Psoas muscle (tissue), 7 donors: ENCODE measurements at regions not wholly inside any gene's neighbourhood (a gene's known extent, or its start where the extent isn't known, plus 50 kb on each side); places are given as distances from the start of the nearest gene placed in this dataset.

ENCODE experiments used
- ATAC-seq, 4 donors: fragments of 200-7000 bp; cut with Tn5 transposase; one replicate each; pipeline ENCODE4 v1.9.1; 2020; ENCODE audit warnings: moderate library complexity in 3 of 4, mild to moderate bottlenecking in 2 of 4
- DNase-seq, 2 donors: peaks; one replicate each; pipeline ENCODE4 v3.0.0-alpha.2; 2020
- H3K27ac ChIP-seq: fragments of 200-600 bp; one replicate; pipeline ENCODE4 v1.8.0; 2022
- H3K27me3 ChIP-seq, 3 donors: fragments of 200-600 bp in 1 of 3; one replicate each; pipeline versions ENCODE4 v1.6.1 to v1.8.0; 2013 to 2022; ENCODE audit warnings: low read length in 2 of 3, mild to moderate bottlenecking in 2 of 3, moderate library complexity in 1 of 3; ENCODE audit not compliant: insufficient read depth in 3 of 3
- H3K36me3 ChIP-seq, 2 donors: fragments of 200-600 bp in 1 of 2; one replicate each; pipeline versions ENCODE4 v1.6.1 to v1.8.0; 2013 to 2022; ENCODE audit warnings: low read depth in 1 of 2, mild to moderate bottlenecking in 1 of 2, moderate library complexity in 1 of 2; ENCODE audit not compliant: insufficient read depth in 1 of 2
- H3K4me1 ChIP-seq: fragments of 200-600 bp; one replicate; pipeline ENCODE4 v1.8.0; 2022
- H3K4me3 ChIP-seq: fragments of 200-600 bp; one replicate; pipeline ENCODE4 v1.8.0; 2022; ENCODE audit warnings: mild to moderate bottlenecking
- H3K9me3 ChIP-seq: fragments of 200-600 bp; one replicate; pipeline ENCODE4 v1.8.0; 2022
- WGBS, 3 donors: extraction: QIAGEN DNeasy Blood & Tissue Kit; methylation state at CpG; one replicate each; pipeline versions ENCODE4 v1.1.6 to v1.1.7; 2013; 5-methylcytosine and 5-hydroxymethylcytosine counted together
- intact Hi-C, 2 donors: fragments of 100-400 bp; cut with DNase I; formaldehyde crosslinking; loops; one replicate each; pipeline versions ENCODE4 v1.11.0 to v1.14.2; 2022
- TF ChIP-seq, protein P1 (sequence below): fragments of 200-600 bp; IDR thresholded peaks from one replicate; pipeline ENCODE4 v1.8.0; 2022; ENCODE audit warnings: antibody characterized with exemption
- donor health status: healthy with polysubstance abuse.
- donor health status: DM: no; HTN: no; CAD: no; lungs with moderate emphysema.
- donor health status: Bipolar disorder and iron deficiency.
- donor health status: healthy.
- donor health status: DM: yes; HTN: yes; CAD: no.
- donor health status: DM: no; HTN: no; CAD: no.
- donor health status: DM: yes; HTN: yes; CAD: no.

- TF ChIP-seq, protein P1, sequence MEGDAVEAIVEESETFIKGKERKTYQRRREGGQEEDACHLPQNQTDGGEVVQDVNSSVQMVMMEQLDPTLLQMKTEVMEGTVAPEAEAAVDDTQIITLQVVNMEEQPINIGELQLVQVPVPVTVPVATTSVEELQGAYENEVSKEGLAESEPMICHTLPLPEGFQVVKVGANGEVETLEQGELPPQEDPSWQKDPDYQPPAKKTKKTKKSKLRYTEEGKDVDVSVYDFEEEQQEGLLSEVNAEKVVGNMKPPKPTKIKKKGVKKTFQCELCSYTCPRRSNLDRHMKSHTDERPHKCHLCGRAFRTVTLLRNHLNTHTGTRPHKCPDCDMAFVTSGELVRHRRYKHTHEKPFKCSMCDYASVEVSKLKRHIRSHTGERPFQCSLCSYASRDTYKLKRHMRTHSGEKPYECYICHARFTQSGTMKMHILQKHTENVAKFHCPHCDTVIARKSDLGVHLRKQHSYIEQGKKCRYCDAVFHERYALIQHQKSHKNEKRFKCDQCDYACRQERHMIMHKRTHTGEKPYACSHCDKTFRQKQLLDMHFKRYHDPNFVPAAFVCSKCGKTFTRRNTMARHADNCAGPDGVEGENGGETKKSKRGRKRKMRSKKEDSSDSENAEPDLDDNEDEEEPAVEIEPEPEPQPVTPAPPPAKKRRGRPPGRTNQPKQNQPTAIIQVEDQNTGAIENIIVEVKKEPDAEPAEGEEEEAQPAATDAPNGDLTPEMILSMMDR, result no peak
- Histone ChIP-seq H3K9me3 (no peaks in the 10 kb centered on the region), H3K36me3 (no peaks in the 10 kb centered on the region), H3K4me1 (no peaks in the 10 kb centered on the region), H3K27me3 (peaks cover 0 to 2% (median 0%) of the 10 kb centered on the region in 3 donors), H3K4me3 (no peak overlapping the region), H3K27ac (no peak overlapping the region)
- DNase-seq (no peak), ATAC-seq (no peak)
- intact Hi-C loops, result loop anchor here in 1 of 2 donors (10.0 kb wide), 1 partner anchor 1391 kb away; no protein-coding TSS in a partner anchor
- 82 to 88% (median 87%) methylated on average over 24 of the region's 24 CpGs for WGBS, 3 donors
These were observed 52.9 kb upstream of the SLC28A3 start for GRCh38 chr9:84393266-84393950.

GRCh38 chr9:84394036-84394435 is 53.5 kb upstream of the SLC28A3 start:
- H3K36me3 ChIP-seq, result no peaks in the 10 kb centered on the region
- 82 to 88% (median 84%) methylated on average over 3 of the region's 3 CpGs for WGBS, 3 donors

DNA sequence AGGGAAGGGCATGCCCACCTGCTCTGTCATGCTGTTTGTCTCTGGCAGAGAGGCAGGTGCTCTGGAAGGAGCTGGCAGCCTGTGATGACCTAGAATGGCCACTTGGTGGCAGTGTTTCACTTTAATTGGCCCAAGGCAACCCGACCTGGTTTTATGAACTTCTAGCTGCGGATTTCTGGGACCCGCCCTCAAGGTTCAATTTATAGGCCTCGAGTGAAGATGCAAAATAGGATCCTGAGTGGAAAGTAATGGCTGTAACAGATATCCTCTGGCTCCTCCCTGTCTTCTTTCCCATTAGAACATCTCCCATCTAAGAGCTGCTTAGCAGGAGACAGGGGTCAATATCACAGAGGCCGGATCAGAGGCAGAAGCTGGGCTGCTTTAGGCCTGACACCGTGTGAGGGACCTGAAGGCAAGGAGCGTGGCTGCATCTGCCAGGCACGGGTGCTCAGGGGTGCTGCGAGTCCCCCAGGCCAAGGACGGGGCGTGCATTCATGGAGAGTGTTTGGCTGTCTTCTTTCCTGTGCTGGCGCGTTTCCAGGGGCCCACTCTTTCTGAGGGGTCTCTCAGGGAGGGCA is 56.7 kb upstream of the SLC28A3 start:
- ATAC-seq (peak; percentile 72 to 84 (median 78)), DNase-seq (peak; percentile 40 to 70)
- no peak overlapping the region for H3K4me3 ChIP-seq
- TF ChIP-seq, protein P1, result peak; percentile 96
- peaks cover 0 to 2% (median 0%) of the 10 kb centered on the region in 3 donors for H3K27me3 ChIP-seq
- WGBS, 3 donors, result 42 to 50% (median 46%) methylated on average over 13 of the region's 13 CpGs
- H3K27ac ChIP-seq, result no peak overlapping the region
- H3K4me1 ChIP-seq, result no peaks in the 10 kb centered on the region
- no peaks in the 10 kb centered on the region for H3K9me3 ChIP-seq
- intact Hi-C loops, result loop anchor here (1.0 to 10.0 kb wide), 3 partner anchors 1211 to 1388 kb away; no protein-coding TSS in a partner anchor
- H3K36me3 ChIP-seq, result no peaks in the 10 kb centered on the region

More at GRCh38 chr9:84394036-84394435, 53.5 kb upstream of the SLC28A3 start:
- Histone ChIP-seq H3K27ac (no peak overlapping the region), H3K4me1 (no peaks in the 10 kb centered on the region), H3K9me3 (no peaks in the 10 kb centered on the region), H3K27me3 (peaks cover 0 to 2% (median 0%) of the 10 kb centered on the region in 3 donors), H3K4me3 (no peak overlapping the region)
- intact Hi-C loops, result loop anchor here in 1 of 2 donors (10.0 kb wide), 1 partner anchor 1391 kb away; no protein-coding TSS in a partner anchor
- TF ChIP-seq, protein P1, result no peak
- ATAC-seq, result no peak
- DNase-seq, result no peak

- no peak for ATAC-seq
- 71 to 77% (median 76%) methylated on average over 8 of the region's 8 CpGs for WGBS, 3 donors
- Histone ChIP-seq H3K9me3 (no peaks in the 10 kb centered on the region), H3K27me3 (no peaks in the 10 kb centered on the region), H3K36me3 (no peaks in the 10 kb centered on the region), H3K4me3 (no peak overlapping the region), H3K4me1 (no peaks in the 10 kb centered on the region), H3K27ac (no peak overlapping the region)
- no peak for DNase-seq
- TF ChIP-seq, protein P1, result no peak
- intact Hi-C loops, result loop anchor here (1.0 to 10.0 kb wide), 3 partner anchors 1210 to 1387 kb away; no protein-coding TSS in a partner anchor
These were observed 57.3 kb upstream of the SLC28A3 start for GRCh38 chr9:84397822-84398221.
